HL-60 (cell line): ENCODE measurements at regions not wholly inside any gene's neighbourhood (a gene's known extent, or its start where the extent isn't known, plus 50 kb on each side); places are given as distances from the start of the nearest gene placed in this dataset.

Experiments used
- GABPA ChIP-seq: IDR thresholded peaks from 2 replicates; pipeline ENCODE4 v1.6.1; 2012; ENCODE audit warnings: low read depth
- POLR2AphosphoS5 ChIP-seq: IDR thresholded peaks from 2 replicates; pipeline ENCODE4 v1.6.1; 2012; ENCODE audit warnings: low read depth
- SPI1 ChIP-seq: IDR thresholded peaks from 2 replicates; pipeline ENCODE4 v1.6.1; 2012; ENCODE audit warnings: low read depth, mild to moderate bottlenecking, borderline replicate concordance
- TF ChIP-seq, protein P1 (sequence below): IDR thresholded peaks from 2 replicates; pipeline ENCODE4 v1.6.1; 2012; ENCODE audit warnings: low read depth; ENCODE audit not compliant: insufficient replicate concordance
- TF ChIP-seq, protein P2 (sequence below): IDR thresholded peaks from one replicate; pipeline ENCODE4 v1.5.1; 2011; ENCODE audit warnings: low read length, control low read depth, inconsistent platforms; ENCODE audit not compliant: insufficient read depth

DNA sequence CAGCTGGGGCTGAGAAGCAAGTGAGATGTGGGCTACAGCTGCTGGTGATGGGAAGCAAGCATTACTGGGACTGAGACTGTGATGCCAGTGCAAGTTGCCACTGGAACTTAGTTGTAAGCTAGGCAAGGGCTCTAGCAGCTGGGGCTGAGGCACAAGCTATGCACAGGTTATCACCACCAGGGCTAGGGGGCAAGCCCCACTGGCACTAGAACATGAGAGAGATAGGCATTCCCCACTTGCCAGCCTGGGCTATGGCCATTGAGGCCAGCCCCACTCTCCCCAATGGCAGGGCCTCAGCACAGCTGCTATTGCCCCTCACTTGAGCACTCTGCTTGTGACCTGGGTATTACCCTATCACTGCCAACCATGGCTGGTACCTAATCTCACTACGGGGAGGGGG, 130.8 kb upstream of the SMIM31 start:
- TF ChIP-seq, protein P1, sequence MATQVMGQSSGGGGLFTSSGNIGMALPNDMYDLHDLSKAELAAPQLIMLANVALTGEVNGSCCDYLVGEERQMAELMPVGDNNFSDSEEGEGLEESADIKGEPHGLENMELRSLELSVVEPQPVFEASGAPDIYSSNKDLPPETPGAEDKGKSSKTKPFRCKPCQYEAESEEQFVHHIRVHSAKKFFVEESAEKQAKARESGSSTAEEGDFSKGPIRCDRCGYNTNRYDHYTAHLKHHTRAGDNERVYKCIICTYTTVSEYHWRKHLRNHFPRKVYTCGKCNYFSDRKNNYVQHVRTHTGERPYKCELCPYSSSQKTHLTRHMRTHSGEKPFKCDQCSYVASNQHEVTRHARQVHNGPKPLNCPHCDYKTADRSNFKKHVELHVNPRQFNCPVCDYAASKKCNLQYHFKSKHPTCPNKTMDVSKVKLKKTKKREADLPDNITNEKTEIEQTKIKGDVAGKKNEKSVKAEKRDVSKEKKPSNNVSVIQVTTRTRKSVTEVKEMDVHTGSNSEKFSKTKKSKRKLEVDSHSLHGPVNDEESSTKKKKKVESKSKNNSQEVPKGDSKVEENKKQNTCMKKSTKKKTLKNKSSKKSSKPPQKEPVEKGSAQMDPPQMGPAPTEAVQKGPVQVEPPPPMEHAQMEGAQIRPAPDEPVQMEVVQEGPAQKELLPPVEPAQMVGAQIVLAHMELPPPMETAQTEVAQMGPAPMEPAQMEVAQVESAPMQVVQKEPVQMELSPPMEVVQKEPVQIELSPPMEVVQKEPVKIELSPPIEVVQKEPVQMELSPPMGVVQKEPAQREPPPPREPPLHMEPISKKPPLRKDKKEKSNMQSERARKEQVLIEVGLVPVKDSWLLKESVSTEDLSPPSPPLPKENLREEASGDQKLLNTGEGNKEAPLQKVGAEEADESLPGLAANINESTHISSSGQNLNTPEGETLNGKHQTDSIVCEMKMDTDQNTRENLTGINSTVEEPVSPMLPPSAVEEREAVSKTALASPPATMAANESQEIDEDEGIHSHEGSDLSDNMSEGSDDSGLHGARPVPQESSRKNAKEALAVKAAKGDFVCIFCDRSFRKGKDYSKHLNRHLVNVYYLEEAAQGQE = no peak
- TF ChIP-seq, protein P2, sequence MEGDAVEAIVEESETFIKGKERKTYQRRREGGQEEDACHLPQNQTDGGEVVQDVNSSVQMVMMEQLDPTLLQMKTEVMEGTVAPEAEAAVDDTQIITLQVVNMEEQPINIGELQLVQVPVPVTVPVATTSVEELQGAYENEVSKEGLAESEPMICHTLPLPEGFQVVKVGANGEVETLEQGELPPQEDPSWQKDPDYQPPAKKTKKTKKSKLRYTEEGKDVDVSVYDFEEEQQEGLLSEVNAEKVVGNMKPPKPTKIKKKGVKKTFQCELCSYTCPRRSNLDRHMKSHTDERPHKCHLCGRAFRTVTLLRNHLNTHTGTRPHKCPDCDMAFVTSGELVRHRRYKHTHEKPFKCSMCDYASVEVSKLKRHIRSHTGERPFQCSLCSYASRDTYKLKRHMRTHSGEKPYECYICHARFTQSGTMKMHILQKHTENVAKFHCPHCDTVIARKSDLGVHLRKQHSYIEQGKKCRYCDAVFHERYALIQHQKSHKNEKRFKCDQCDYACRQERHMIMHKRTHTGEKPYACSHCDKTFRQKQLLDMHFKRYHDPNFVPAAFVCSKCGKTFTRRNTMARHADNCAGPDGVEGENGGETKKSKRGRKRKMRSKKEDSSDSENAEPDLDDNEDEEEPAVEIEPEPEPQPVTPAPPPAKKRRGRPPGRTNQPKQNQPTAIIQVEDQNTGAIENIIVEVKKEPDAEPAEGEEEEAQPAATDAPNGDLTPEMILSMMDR = no peak
- TF ChIP-seq POLR2AphosphoS5 (no peak), SPI1 (no peak), GABPA (no peak)
